Natural killer cell (primary cell): ENCODE measurements at regions not wholly inside any gene's neighbourhood (a gene's known extent, or its start where the extent isn't known, plus 50 kb on each side); places are given as distances from the start of the nearest gene placed in this dataset.

Experiments used
- ATAC-seq, 3 donors: fragments of 150-1000 bp in 2 of 3; fragments of 200-7000 bp in 1 of 3; cut with Tn5 transposase; 1 replicate in 1 of 3; 2 replicates in 2 of 3; pipeline ENCODE4 v1.10.0; 2021; ENCODE audit warnings: mild to moderate bottlenecking in 2 of 3, moderate library complexity in 2 of 3
- DNase-seq, 2 donors: peaks; one replicate each; pipeline versions ENCODE4 v3.0.0 to v3.0.0-alpha.2; 2013 to 2021; ENCODE audit warnings: mixed read lengths in 1 of 2
- H3K27ac ChIP-seq: one replicate; pipeline ENCODE4 v1.5.1; 2013; ENCODE audit warnings: mild to moderate bottlenecking, low read length
- H3K27me3 ChIP-seq: one replicate; pipeline ENCODE4 v1.6.1; 2013; ENCODE audit warnings: low read length; ENCODE audit not compliant: control insufficient read depth, insufficient read depth
- H3K36me3 ChIP-seq: one replicate; pipeline ENCODE4 v1.6.1; 2013; ENCODE audit warnings: low read length; ENCODE audit not compliant: control insufficient read depth, insufficient read depth
- H3K4me1 ChIP-seq: one replicate; pipeline ENCODE4 v1.6.1; 2013; ENCODE audit warnings: low read length; ENCODE audit not compliant: control insufficient read depth, insufficient read depth
- H3K4me3 ChIP-seq: one replicate; pipeline ENCODE4 v1.5.1; 2013; ENCODE audit warnings: low read length
- H3K9me3 ChIP-seq: one replicate; pipeline ENCODE4 v1.6.1; 2013; ENCODE audit warnings: low read length; ENCODE audit not compliant: control insufficient read depth, insufficient read depth
- H3K27ac Mint-ChIP-seq, 2 donors: one replicate each; pipeline ENCODE4 v1.8.0; 2022; ENCODE audit warnings: mild to moderate bottlenecking in 2 of 2, mixed read lengths in 2 of 2, moderate library complexity in 1 of 2
- H3K27me3 Mint-ChIP-seq, 2 donors: one replicate each; pipeline ENCODE4 v1.8.0; 2022; ENCODE audit warnings: low read depth in 2 of 2, mixed read lengths in 2 of 2
- H3K36me3 Mint-ChIP-seq: one replicate; pipeline ENCODE4 v1.8.0; 2022; ENCODE audit warnings: mixed read lengths
- H3K4me1 Mint-ChIP-seq, 2 donors: one replicate each; pipeline ENCODE4 v1.8.0; 2022; ENCODE audit warnings: mixed read lengths in 2 of 2
- H3K4me3 Mint-ChIP-seq: one replicate; pipeline ENCODE4 v1.8.0; 2022; ENCODE audit warnings: mild to moderate bottlenecking, moderate library complexity, mixed read lengths
- H3K9me3 Mint-ChIP-seq, 2 donors: one replicate each; pipeline ENCODE4 v1.8.0; 2022; ENCODE audit warnings: mixed read lengths in 2 of 2
- CTCF ChIP-seq: fragments of 200-600 bp; IDR thresholded peaks from one replicate; pipeline ENCODE4 v1.8.0; 2022; ENCODE audit warnings: antibody characterized with exemption
- WGBS: methylation state at CpG from one replicate; pipeline ENCODE4 v1.1.7; 2013; ENCODE audit warnings: missing lambda C conversion rate; ENCODE audit not compliant: insufficient coverage; 5-methylcytosine and 5-hydroxymethylcytosine counted together
- intact Hi-C: fragments of 100-400 bp; cut with micrococcal nuclease; formaldehyde crosslinking; loops from one replicate; pipeline ENCODE4 v1.14.2; 2022

GRCh38 chr4:156575430-156576073 is 396.0 kb downstream of the PDGFC start:
- no peak for TF ChIP-seq CTCF
- ATAC-seq, result no peak
- H3K36me3 ChIP-seq, result no peaks in the 10 kb centered on the region
- H3K4me3 ChIP-seq, result no peak overlapping the region
- H3K4me1 ChIP-seq, result no peaks in the 10 kb centered on the region
- H3K27ac ChIP-seq, result no peak overlapping the region
- Mint-ChIP-seq H3K27ac (no peak overlapping the region), H3K9me3 (peaks cover 12 to 14% of the 10 kb centered on the region in 2 donors), H3K27me3 (no peaks in the 10 kb centered on the region), H3K4me3 (no peak overlapping the region), H3K4me1 (no peaks in the 10 kb centered on the region), H3K36me3 (peaks cover 5% of the 10 kb centered on the region)
- no peaks in the 10 kb centered on the region for H3K9me3 ChIP-seq
- no peak for DNase-seq
- intact Hi-C loops, result no loop called here
- WGBS, result 78% methylated on average over 5 of the region's 6 CpGs
- H3K27me3 ChIP-seq, result no peaks in the 10 kb centered on the region

GRCh38 chr4:156571146-156571545 is 400.5 kb downstream of the PDGFC start:
- TF ChIP-seq CTCF, result no peak
- Mint-ChIP-seq H3K27me3 (no peaks in the 10 kb centered on the region), H3K4me3 (no peak overlapping the region), H3K36me3 (peaks cover 7% of the 10 kb centered on the region), H3K4me1 (no peaks in the 10 kb centered on the region), H3K27ac (no peak overlapping the region), H3K9me3 (peaks cover 11 to 12% of the 10 kb centered on the region in 2 donors)
- 78% methylated on average over 5 of the region's 5 CpGs for WGBS
- Histone ChIP-seq H3K4me1 (no peaks in the 10 kb centered on the region), H3K36me3 (no peaks in the 10 kb centered on the region), H3K4me3 (no peak overlapping the region), H3K9me3 (no peaks in the 10 kb centered on the region), H3K27ac (no peak overlapping the region), H3K27me3 (no peaks in the 10 kb centered on the region)
- no peak for ATAC-seq
- intact Hi-C loops, result no loop called here
- no peak for DNase-seq

- no peaks in the 10 kb centered on the region for H3K4me1 ChIP-seq
- no peaks in the 10 kb centered on the region for H3K27me3 Mint-ChIP-seq
- H3K9me3 ChIP-seq, result no peaks in the 10 kb centered on the region
- H3K27me3 ChIP-seq, result no peaks in the 10 kb centered on the region
- H3K36me3 ChIP-seq, result no peaks in the 10 kb centered on the region
- H3K4me3 ChIP-seq, result no peak overlapping the region
- no peak overlapping the region for H3K27ac Mint-ChIP-seq
- no peak overlapping the region for H3K4me3 Mint-ChIP-seq
- intact Hi-C loops, result no loop called here
- no peak for ATAC-seq
- peaks cover 11 to 12% of the 10 kb centered on the region in 2 donors for H3K9me3 Mint-ChIP-seq
- H3K36me3 Mint-ChIP-seq, result peaks cover 7% of the 10 kb centered on the region
- H3K4me1 Mint-ChIP-seq, result no peaks in the 10 kb centered on the region
- TF ChIP-seq CTCF, result no peak
- WGBS, result 90% methylated on average over 2 of the region's 2 CpGs
- no peak overlapping the region for H3K27ac ChIP-seq
- no peak for DNase-seq
Observed at GRCh38 chr4:156569535-156569934, 402.1 kb downstream of the PDGFC start.

GRCh38 chr4:156568484-156568883 is 403.1 kb downstream of the PDGFC start:
- no peak for TF ChIP-seq CTCF
- Mint-ChIP-seq H3K27ac (no peak overlapping the region), H3K9me3 (peaks cover 11 to 12% of the 10 kb centered on the region in 2 donors), H3K4me1 (no peaks in the 10 kb centered on the region), H3K4me3 (no peak overlapping the region), H3K27me3 (no peaks in the 10 kb centered on the region), H3K36me3 (peaks cover 7% of the 10 kb centered on the region)
- DNase-seq, result no peak
- WGBS, result 45% methylated on average over 2 of the region's 2 CpGs
- Histone ChIP-seq H3K4me3 (no peak overlapping the region), H3K27me3 (no peaks in the 10 kb centered on the region), H3K36me3 (no peaks in the 10 kb centered on the region), H3K4me1 (no peaks in the 10 kb centered on the region), H3K9me3 (no peaks in the 10 kb centered on the region), H3K27ac (no peak overlapping the region)
- no peak for ATAC-seq
- intact Hi-C loops, result no loop called here
